ENCODE measurements at regions not wholly inside any gene's neighbourhood (a gene's known extent, or its start where the extent isn't known, plus 50 kb on each side); places are given as distances from the start of the nearest gene placed in this dataset.

DNA sequence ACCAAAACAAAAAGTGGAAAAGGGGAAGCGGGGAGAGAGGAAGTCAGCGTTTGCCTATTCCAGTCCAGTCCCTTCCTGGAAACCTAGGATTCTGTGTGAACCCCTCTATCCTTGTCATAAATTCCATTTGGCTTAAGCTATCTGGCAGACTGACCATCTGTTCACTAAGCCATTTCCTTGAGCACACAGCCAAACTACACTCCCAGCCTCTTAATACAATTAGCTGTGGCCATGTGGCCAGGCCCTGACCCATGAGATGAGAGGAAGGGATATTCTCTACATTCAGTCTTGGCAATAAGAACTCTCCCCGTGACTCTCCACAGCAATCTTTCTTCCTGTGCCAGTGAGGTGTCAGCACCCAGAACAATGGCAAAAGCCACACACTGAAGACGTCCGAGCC, 424.8 kb downstream of the TLE1 start:
- no peaks in the 10 kb centered on the region for H3K79me2 ChIP-seq (ENCODE audit: control insufficient read depth, insufficient read depth, low read length, unreplicated experiment)
- H3K27ac ChIP-seq (ENCODE audit: low read depth, low read length) = no peak overlapping the region

DNA sequence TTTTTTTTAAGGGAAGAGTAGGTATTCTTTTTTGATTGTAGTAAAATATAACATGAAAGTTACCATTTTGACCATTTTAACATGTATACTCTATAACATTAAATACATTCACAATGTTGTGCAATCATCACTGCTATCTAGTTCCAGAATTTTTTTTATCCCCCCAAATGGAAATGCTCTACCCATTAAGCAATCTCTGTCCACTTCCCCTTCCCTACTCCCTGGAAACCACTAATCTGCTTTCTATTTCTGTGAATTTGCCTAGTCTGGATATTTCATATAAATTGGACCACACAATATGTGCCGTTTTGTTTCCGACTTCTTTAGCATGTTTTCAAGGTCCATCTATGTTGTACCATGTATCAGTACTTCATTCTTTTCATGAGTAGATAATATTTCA, 429.5 kb downstream of the TLE1 start:
- no peaks in the 10 kb centered on the region for H3K36me3 ChIP-seq (ENCODE audit: insufficient read depth, low read length)
- H3K27ac ChIP-seq (ENCODE audit: low read depth, low read length) = no peak overlapping the region
- no peaks in the 10 kb centered on the region for H3K4me1 ChIP-seq (ENCODE audit: control insufficient read depth, insufficient read depth, low read length, unreplicated experiment)
- H3K27me3 ChIP-seq (ENCODE audit: insufficient read depth, low read length) = peaks cover 28% of the 10 kb centered on the region
- no peak overlapping the region for H2AFZ ChIP-seq (ENCODE audit: low read length, unreplicated experiment)
- H3K4me3 ChIP-seq (ENCODE audit: low read depth, low read length) = no peak overlapping the region
- no peaks in the 10 kb centered on the region for H3K79me2 ChIP-seq (ENCODE audit: control insufficient read depth, insufficient read depth, low read length, unreplicated experiment)

More for the DNA sequence above, 424.8 kb downstream of the TLE1 start:
- Histone ChIP-seq H3K36me3 (ENCODE audit: insufficient read depth, low read length) (no peaks in the 10 kb centered on the region), H3K27me3 (ENCODE audit: insufficient read depth, low read length) (peaks cover 16% of the 10 kb centered on the region), H3K4me1 (ENCODE audit: control insufficient read depth, insufficient read depth, low read length, unreplicated experiment) (peaks cover 15% of the 10 kb centered on the region), H3K4me3 (ENCODE audit: low read depth, low read length) (no peak overlapping the region), H2AFZ (ENCODE audit: low read length, unreplicated experiment) (no peak overlapping the region)

DNA sequence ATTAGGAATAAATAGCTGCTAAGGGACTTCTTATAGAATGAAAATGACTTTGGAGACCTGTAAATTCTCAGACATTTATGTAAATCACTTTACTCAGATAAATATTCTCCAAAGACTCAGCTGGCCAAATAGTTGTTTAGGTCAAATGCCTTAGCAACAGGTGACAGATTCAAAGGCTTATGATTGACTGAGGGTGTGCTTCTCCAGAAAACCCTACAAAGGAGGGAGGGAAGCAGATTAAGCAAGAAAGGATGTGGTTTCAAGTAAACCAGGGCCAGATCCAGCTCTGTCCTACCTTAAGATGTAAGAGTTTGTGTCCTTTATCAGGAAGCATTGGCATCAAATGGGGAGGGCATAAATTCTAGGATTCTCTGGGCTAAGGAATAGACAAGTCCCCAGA, 433.0 kb downstream of the TLE1 start:
- peaks cover 28% of the 10 kb centered on the region for H3K27me3 ChIP-seq (ENCODE audit: insufficient read depth, low read length)
- H3K27ac ChIP-seq (ENCODE audit: low read depth, low read length) = no peak overlapping the region
- H3K4me1 ChIP-seq (ENCODE audit: control insufficient read depth, insufficient read depth, low read length, unreplicated experiment) = no peaks in the 10 kb centered on the region
- no peak overlapping the region for H2AFZ ChIP-seq (ENCODE audit: low read length, unreplicated experiment)
- no peak overlapping the region for H3K4me3 ChIP-seq (ENCODE audit: low read depth, low read length)
- H3K79me2 ChIP-seq (ENCODE audit: control insufficient read depth, insufficient read depth, low read length, unreplicated experiment) = no peaks in the 10 kb centered on the region
- H3K36me3 ChIP-seq (ENCODE audit: insufficient read depth, low read length) = no peaks in the 10 kb centered on the region

DNA sequence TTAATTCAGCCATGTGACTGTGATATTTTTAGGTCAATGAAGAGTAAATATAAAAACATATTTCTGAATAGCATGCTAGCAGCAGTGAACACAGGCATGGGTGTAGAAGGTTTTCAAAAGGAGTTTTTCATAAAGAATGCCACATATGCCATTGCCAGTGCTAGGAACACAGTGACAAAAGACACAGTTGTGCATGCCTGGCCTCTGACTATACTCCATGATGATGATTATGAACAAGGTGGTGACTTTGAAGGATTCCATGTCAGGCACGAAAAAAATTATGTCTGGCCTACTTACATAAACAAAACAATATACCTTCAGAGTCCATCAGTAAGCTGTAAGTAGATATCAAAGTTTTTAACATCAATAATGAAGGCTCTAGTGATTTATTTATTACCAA, 438.7 kb downstream of the TLE1 start:
- Histone ChIP-seq H3K36me3 (ENCODE audit: insufficient read depth, low read length) (no peaks in the 10 kb centered on the region), H3K27ac (ENCODE audit: low read depth, low read length) (no peak overlapping the region), H2AFZ (ENCODE audit: low read length, unreplicated experiment) (no peak overlapping the region), H3K4me3 (ENCODE audit: low read depth, low read length) (no peak overlapping the region), H3K4me1 (ENCODE audit: control insufficient read depth, insufficient read depth, low read length, unreplicated experiment) (no peaks in the 10 kb centered on the region), H3K27me3 (ENCODE audit: insufficient read depth, low read length) (no peaks in the 10 kb centered on the region), H3K79me2 (ENCODE audit: control insufficient read depth, insufficient read depth, low read length, unreplicated experiment) (no peaks in the 10 kb centered on the region)

DNA sequence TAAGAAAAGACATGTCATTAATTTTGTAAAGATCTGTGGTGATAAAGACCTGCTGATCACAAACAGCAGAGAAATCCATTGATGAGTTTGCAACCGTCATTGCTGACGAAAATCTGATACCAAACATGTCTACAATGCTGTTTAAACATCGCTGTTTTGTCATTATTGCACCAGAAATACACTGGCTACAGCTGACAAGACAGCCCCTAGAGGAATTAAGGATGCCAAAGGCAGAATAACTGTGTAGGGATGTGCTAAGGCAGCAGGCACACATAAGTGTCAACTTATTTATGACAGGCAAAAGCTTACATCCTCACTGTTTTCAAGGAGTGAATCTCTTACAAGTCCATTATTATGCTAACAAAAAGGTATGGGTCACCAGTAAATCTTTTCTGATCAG, 439.3 kb downstream of the TLE1 start:
- no peaks in the 10 kb centered on the region for H3K36me3 ChIP-seq (ENCODE audit: insufficient read depth, low read length)
- no peaks in the 10 kb centered on the region for H3K4me1 ChIP-seq (ENCODE audit: control insufficient read depth, insufficient read depth, low read length, unreplicated experiment)
- no peaks in the 10 kb centered on the region for H3K79me2 ChIP-seq (ENCODE audit: control insufficient read depth, insufficient read depth, low read length, unreplicated experiment)
- no peak overlapping the region for H2AFZ ChIP-seq (ENCODE audit: low read length, unreplicated experiment)
- H3K27me3 ChIP-seq (ENCODE audit: insufficient read depth, low read length) = no peaks in the 10 kb centered on the region
- no peak overlapping the region for H3K27ac ChIP-seq (ENCODE audit: low read depth, low read length)
- no peak overlapping the region for H3K4me3 ChIP-seq (ENCODE audit: low read depth, low read length)

DNA sequence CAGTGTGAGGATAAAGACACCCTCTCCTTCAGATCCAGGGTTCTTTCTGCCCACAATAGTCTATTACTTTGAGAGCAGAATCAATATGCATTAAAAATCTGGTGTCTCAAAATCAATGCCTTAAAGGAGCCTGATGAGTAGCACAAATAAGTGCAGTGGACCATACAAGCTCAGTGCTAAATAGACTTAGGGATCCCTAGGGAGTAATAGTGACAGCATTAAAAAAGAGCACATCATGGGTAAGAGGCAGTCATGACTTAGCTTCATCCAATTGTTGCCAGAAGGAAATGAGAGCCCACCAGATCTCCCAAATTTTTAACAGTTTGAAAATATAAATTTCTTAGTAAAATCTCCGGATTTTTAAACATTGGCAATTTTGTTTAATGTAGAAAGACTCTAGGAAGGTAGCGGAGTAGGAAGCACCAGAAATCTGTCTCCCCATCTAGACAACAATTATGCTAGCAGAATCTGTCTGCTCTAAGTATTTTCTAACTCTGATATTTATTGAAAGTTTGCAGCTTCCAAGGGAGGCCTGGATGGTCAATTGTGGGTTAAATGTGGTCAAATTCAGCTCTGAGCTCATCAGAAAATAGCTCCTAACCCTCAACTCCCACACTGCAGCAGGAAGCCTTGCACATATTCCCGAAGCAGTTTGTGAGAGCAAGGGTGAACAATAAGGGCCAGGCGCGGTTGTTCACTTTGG, 443.9 kb downstream of the TLE1 start:
- no peak overlapping the region for H3K4me3 ChIP-seq (ENCODE audit: low read depth, low read length)
- H3K79me2 ChIP-seq (ENCODE audit: control insufficient read depth, insufficient read depth, low read length, unreplicated experiment) = no peaks in the 10 kb centered on the region
- no peak overlapping the region for H3K27ac ChIP-seq (ENCODE audit: low read depth, low read length)
- H2AFZ ChIP-seq (ENCODE audit: low read length, unreplicated experiment) = no peak overlapping the region
- H3K4me1 ChIP-seq (ENCODE audit: control insufficient read depth, insufficient read depth, low read length, unreplicated experiment) = no peaks in the 10 kb centered on the region
- H3K27me3 ChIP-seq (ENCODE audit: insufficient read depth, low read length) = no peaks in the 10 kb centered on the region
- H3K36me3 ChIP-seq (ENCODE audit: insufficient read depth, low read length) = no peaks in the 10 kb centered on the region

DNA sequence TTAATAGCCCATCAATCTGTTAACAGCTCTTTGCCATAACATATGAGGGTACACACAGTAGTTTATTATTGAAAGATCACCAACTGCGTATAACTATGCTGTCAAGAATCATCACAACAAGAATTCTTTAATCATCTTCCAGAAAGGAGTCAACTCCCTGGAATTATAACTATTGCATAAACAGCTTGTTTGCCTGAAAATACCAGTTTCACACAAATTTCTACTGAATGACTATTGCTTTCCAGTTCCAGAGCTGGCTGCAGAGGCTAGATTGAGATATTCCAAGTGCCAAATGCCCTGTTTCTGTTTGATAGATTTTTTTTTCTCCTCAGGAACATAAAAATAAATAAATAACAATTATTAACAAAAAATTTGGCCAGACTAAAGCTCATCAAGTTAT, 444.7 kb downstream of the TLE1 start:
- H3K79me2 ChIP-seq (ENCODE audit: control insufficient read depth, insufficient read depth, low read length, unreplicated experiment) = no peaks in the 10 kb centered on the region

DNA sequence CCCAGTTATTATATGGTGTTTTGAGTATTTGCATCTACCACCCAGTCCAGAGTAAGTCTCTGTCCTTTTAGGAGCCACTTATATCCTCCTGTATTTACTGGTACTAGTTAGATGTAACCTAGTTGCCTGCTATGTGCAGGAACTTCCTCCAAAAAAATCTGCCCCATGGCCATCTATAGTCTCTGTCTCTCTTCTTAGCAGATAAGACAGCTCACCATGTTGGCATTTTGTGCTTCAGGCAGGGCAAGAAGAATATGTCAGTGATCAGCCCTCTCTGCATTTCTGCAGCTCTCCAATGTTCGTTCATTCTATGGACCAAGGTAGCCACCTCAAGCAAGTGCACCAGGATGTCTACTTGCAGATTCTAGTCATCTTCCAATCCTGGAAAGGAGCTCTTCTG, 446.5 kb downstream of the TLE1 start:
- Histone ChIP-seq H3K4me1 (ENCODE audit: control insufficient read depth, insufficient read depth, low read length, unreplicated experiment) (no peaks in the 10 kb centered on the region), H3K27me3 (ENCODE audit: insufficient read depth, low read length) (no peaks in the 10 kb centered on the region), H3K27ac (ENCODE audit: low read depth, low read length) (no peak overlapping the region), H3K4me3 (ENCODE audit: low read depth, low read length) (no peak overlapping the region), H3K79me2 (ENCODE audit: control insufficient read depth, insufficient read depth, low read length, unreplicated experiment) (no peaks in the 10 kb centered on the region), H2AFZ (ENCODE audit: low read length, unreplicated experiment) (no peak overlapping the region), H3K36me3 (ENCODE audit: insufficient read depth, low read length) (no peaks in the 10 kb centered on the region)

More for the DNA sequence above, 444.7 kb downstream of the TLE1 start:
- H3K36me3 ChIP-seq (ENCODE audit: insufficient read depth, low read length) = no peaks in the 10 kb centered on the region
- no peaks in the 10 kb centered on the region for H3K27me3 ChIP-seq (ENCODE audit: insufficient read depth, low read length)
- H3K27ac ChIP-seq (ENCODE audit: low read depth, low read length) = no peak overlapping the region
- no peak overlapping the region for H2AFZ ChIP-seq (ENCODE audit: low read length, unreplicated experiment)
- H3K4me3 ChIP-seq (ENCODE audit: low read depth, low read length) = no peak overlapping the region
- no peaks in the 10 kb centered on the region for H3K4me1 ChIP-seq (ENCODE audit: control insufficient read depth, insufficient read depth, low read length, unreplicated experiment)

DNA sequence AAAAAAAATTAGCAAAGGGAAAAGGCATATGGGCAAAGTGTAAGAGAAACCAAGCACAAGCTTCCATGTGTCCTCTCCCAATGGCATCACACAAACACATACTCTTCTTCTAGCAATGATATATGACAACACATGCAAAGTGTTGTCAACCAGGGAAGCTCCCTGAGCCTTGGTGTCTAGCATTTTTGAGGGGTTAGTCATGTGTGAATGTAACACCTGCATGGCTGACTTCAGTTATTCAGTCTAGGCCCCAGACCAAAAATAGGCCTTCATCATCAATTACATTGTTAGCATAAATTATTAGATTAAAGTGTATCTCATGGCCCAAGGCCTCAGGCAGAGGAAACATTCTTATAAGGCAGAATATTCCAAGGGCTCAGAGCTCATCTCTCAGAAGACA, 450.0 kb downstream of the TLE1 start:
- no peak overlapping the region for H3K27ac ChIP-seq (ENCODE audit: low read depth, low read length)

DNA sequence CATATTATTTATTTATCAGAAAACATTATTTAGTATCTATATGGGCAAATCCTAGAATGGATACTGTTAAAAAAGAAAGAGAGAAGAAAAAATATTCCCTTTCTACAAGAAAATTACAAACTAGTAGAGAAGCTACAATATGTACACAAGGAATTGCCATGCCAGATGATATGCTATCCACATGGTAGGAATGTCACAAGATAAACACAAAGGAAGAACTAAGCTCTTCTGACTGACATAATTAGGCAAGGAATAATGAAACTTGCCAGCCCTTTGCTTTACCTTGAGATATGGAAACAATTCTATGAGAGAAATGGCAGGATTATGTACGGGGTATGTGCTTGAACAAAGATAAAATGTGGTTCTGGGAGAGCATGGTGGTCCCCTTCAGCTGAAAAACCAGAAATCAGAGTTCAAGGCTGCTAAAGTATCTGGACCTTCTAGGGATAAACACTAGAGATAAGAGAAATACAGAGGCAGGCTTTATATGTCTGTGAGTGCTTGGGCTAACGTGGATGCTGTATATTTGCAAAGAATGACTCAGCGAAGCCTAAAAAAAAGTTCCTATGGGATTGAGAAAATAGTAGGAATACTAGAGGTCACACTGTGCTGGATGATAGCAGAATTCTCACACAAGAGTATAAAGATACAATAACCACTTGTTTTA, 451.6 kb downstream of the TLE1 start:
- Histone ChIP-seq H3K27ac (ENCODE audit: low read depth, low read length) (no peak overlapping the region), H3K27me3 (ENCODE audit: insufficient read depth, low read length) (no peaks in the 10 kb centered on the region), H3K36me3 (ENCODE audit: insufficient read depth, low read length) (no peaks in the 10 kb centered on the region), H3K4me1 (ENCODE audit: control insufficient read depth, insufficient read depth, low read length, unreplicated experiment) (no peaks in the 10 kb centered on the region), H2AFZ (ENCODE audit: low read length, unreplicated experiment) (no peak overlapping the region), H3K4me3 (ENCODE audit: low read depth, low read length) (no peak overlapping the region), H3K79me2 (ENCODE audit: control insufficient read depth, insufficient read depth, low read length, unreplicated experiment) (no peaks in the 10 kb centered on the region)

More for the DNA sequence above, 450.0 kb downstream of the TLE1 start:
- Histone ChIP-seq H2AFZ (ENCODE audit: low read length, unreplicated experiment) (no peak overlapping the region), H3K36me3 (ENCODE audit: insufficient read depth, low read length) (no peaks in the 10 kb centered on the region), H3K27me3 (ENCODE audit: insufficient read depth, low read length) (no peaks in the 10 kb centered on the region), H3K79me2 (ENCODE audit: control insufficient read depth, insufficient read depth, low read length, unreplicated experiment) (no peaks in the 10 kb centered on the region), H3K4me1 (ENCODE audit: control insufficient read depth, insufficient read depth, low read length, unreplicated experiment) (no peaks in the 10 kb centered on the region), H3K4me3 (ENCODE audit: low read depth, low read length) (no peak overlapping the region)

DNA sequence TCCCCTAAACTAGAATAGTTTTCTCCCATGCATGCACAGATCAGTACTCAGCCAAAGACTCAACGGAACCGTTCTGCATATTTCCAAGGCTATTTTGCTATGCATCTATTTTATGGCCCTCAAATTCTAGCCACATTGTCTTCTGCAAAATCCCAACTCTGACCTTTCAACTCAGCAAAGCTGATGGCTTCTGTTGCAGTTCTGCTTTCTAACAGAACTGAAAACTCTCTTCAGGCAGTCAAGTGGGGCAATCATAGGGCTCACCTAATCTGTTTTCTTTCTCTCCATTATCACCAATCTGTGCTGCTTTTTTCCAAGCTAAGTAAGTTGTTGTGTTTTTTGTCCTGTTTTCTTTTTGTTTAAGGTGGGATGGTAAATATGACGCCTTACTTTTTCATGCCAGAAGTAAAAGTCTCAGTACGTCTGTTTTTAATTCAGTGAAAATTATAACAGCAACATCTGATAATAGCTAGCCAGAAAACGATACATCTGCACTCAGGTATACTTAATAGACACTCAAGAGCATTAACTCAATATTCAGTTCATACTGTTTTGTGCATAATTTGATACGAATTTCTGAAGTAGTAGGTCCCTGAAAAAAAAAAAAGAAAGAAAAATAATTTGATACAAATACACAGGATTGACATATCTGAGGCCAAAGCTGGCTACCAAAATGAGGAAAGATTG, 454.3 kb downstream of the TLE1 start:
- Histone ChIP-seq H3K79me2 (ENCODE audit: control insufficient read depth, insufficient read depth, low read length, unreplicated experiment) (no peaks in the 10 kb centered on the region), H3K4me3 (ENCODE audit: low read depth, low read length) (no peak overlapping the region), H3K4me1 (ENCODE audit: control insufficient read depth, insufficient read depth, low read length, unreplicated experiment) (no peaks in the 10 kb centered on the region), H2AFZ (ENCODE audit: low read length, unreplicated experiment) (no peak overlapping the region), H3K27me3 (ENCODE audit: insufficient read depth, low read length) (no peaks in the 10 kb centered on the region), H3K36me3 (ENCODE audit: insufficient read depth, low read length) (no peaks in the 10 kb centered on the region), H3K27ac (ENCODE audit: low read depth, low read length) (no peak overlapping the region)
